GM23338 (cell line): ENCODE measurements at regions not wholly inside any gene's neighbourhood (a gene's known extent, or its start where the extent isn't known, plus 50 kb on each side); places are given as distances from the start of the nearest gene placed in this dataset.

Source experiments
- CREB1 ChIP-seq: fragments of 250-450 bp; sonication (Bioruptor Pico); IDR thresholded peaks from 2 replicates; pipeline ENCODE4 v1.5.0; 2020; ENCODE audit warnings: low read depth, mild to moderate bottlenecking, moderate library complexity
- CTCF ChIP-seq, 2 experiments: fragments of 200-600 bp in 1 of 2; sonication (generic) in 1 of 2; conservative IDR thresholded peaks; 2 replicates each; pipeline versions ENCODE4 v1.5.1 to v1.6.1; 2016 to 2017; ENCODE audit warnings: antibody characterized with exemption in 2 of 2, low read depth in 2 of 2, mild to moderate bottlenecking in 2 of 2, moderate library complexity in 1 of 2
- ETS1 ChIP-seq: IDR thresholded peaks from 2 replicates; pipeline ENCODE4 v1.6.1; 2016; ENCODE audit warnings: antibody characterized with exemption
- EZH2 ChIP-seq: fragments of 200-600 bp; sonication (generic); IDR thresholded peaks from one replicate; pipeline ENCODE4 v1.8.0; 2017; ENCODE audit warnings: antibody characterized with exemption, mild to moderate bottlenecking, low read depth; ENCODE audit not compliant: unreplicated experiment
- EZH2phosphoT487 ChIP-seq: fragments of 200-600 bp; sonication (generic); IDR thresholded peaks from one replicate; pipeline ENCODE4 v1.8.1; 2018; ENCODE audit warnings: antibody characterized with exemption; ENCODE audit not compliant: unreplicated experiment
- JUNB ChIP-seq: IDR thresholded peaks from one replicate; pipeline ENCODE4 v1.6.1; 2016; ENCODE audit warnings: antibody characterized with exemption; ENCODE audit not compliant: unreplicated experiment
- NANOG ChIP-seq: IDR thresholded peaks from 2 replicates; pipeline ENCODE4 v1.6.1; 2016; ENCODE audit warnings: antibody characterized with exemption, borderline replicate concordance
- POLR2AphosphoS5 ChIP-seq: IDR thresholded peaks from 2 replicates; pipeline ENCODE4 v1.6.1; 2016; ENCODE audit warnings: antibody characterized with exemption, low read depth
- REST ChIP-seq: IDR thresholded peaks from one replicate; pipeline ENCODE4 v1.6.1; 2018; ENCODE audit warnings: antibody characterized with exemption; ENCODE audit not compliant: unreplicated experiment
- STAT1 ChIP-seq: IDR thresholded peaks from one replicate; pipeline ENCODE4 v1.6.1; 2016; ENCODE audit warnings: antibody characterized with exemption; ENCODE audit not compliant: unreplicated experiment
- ZNF114 ChIP-seq: fragments of 250-450 bp; sonication (Bioruptor Pico); IDR thresholded peaks from 2 replicates; pipeline ENCODE4 v1.5.0; 2020; ENCODE audit warnings: mild to moderate bottlenecking, moderate library complexity
- ZNF331 ChIP-seq: fragments of 250-450 bp; sonication (Bioruptor Pico); IDR thresholded peaks from 2 replicates; pipeline ENCODE4 v1.5.0; 2020; ENCODE audit warnings: low read depth, mild to moderate bottlenecking, moderate library complexity

- TF ChIP-seq CTCF (conservative IDR thresholded peaks at IDR 0.05; ENCODE audit: low read depth in 2 of 2) (no peak), CREB1 (no peak), EZH2 (no peak), POLR2AphosphoS5 (no peak), REST (no peak), STAT1 (no peak), ZNF331 (CRISPR knock-in tag) (no peak), EZH2phosphoT487 (no peak), ETS1 (no peak), ZNF114 (no peak), NANOG (no peak), JUNB (no peak)
These were observed 132.4 kb upstream of the RAB6C start for GRCh38 chr2:129847043-129847442.
